ENCODE measurements at regions not wholly inside any gene's neighbourhood (a gene's known extent, or its start where the extent isn't known, plus 50 kb on each side); places are given as distances from the start of the nearest gene placed in this dataset.

DNA sequence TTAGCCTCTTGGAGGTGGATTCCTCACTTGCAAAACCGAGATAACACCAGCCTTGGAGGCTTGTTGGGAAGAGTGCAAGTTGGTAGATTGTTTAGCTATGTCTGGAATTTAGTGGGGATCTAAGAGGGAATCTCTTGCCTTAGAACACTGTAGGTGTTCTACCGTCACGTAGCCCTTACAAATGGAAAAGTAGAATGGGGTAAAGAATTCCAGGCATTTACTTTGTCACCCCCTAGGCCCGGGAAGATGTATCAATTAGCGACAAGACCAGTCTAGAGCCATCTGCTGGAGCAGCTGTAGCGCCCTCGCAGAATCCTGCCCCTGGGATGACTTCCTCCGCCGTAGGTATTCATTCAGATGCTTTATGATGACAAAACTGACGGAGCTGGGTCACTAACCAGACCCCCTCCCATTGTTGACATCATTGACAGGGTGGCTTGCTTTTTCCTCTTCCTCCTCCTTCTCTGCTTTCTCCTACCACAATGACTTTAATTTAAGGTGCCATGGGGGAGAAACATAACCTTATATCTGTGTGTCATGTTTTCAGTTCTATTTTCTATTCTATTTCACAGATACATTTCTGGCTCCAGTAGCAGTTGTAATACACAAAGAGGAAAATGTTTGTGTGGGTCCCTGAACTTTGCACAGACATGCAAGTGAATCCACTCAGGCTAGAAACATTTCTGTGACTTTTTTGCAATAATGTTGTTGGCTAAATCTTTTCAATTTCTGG, 262.6 kb upstream of the LYZL1 start:
- TF ChIP-seq, protein P1, sequence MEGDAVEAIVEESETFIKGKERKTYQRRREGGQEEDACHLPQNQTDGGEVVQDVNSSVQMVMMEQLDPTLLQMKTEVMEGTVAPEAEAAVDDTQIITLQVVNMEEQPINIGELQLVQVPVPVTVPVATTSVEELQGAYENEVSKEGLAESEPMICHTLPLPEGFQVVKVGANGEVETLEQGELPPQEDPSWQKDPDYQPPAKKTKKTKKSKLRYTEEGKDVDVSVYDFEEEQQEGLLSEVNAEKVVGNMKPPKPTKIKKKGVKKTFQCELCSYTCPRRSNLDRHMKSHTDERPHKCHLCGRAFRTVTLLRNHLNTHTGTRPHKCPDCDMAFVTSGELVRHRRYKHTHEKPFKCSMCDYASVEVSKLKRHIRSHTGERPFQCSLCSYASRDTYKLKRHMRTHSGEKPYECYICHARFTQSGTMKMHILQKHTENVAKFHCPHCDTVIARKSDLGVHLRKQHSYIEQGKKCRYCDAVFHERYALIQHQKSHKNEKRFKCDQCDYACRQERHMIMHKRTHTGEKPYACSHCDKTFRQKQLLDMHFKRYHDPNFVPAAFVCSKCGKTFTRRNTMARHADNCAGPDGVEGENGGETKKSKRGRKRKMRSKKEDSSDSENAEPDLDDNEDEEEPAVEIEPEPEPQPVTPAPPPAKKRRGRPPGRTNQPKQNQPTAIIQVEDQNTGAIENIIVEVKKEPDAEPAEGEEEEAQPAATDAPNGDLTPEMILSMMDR (conservative IDR thresholded peaks at IDR 0.05), result no peak
- no peak for TF ChIP-seq ZFX (IDR thresholded peaks at IDR 0.05)
